Testis (tissue), 2 donors: ENCODE measurements at regions not wholly inside any gene's neighbourhood (a gene's known extent, or its start where the extent isn't known, plus 50 kb on each side); places are given as distances from the start of the nearest gene placed in this dataset.

Experiments used
- CTCF ChIP-seq, 3 experiments: fragments of 450-650 bp in 2 of 3; fragments of 200-600 bp in 1 of 3; sonication (generic) in 1 of 3; IDR thresholded peaks; one replicate each; pipeline ENCODE4 v1.5.1; 2016 to 2019; ENCODE audit warnings: antibody characterized with exemption in 3 of 3, mild to moderate bottlenecking in 2 of 3, moderate library complexity in 1 of 3
- POLR2A ChIP-seq: fragments of 450-650 bp; IDR thresholded peaks from one replicate; pipeline ENCODE4 v1.6.1; 2017; ENCODE audit warnings: antibody characterized with exemption, mild to moderate bottlenecking, moderate library complexity

DNA sequence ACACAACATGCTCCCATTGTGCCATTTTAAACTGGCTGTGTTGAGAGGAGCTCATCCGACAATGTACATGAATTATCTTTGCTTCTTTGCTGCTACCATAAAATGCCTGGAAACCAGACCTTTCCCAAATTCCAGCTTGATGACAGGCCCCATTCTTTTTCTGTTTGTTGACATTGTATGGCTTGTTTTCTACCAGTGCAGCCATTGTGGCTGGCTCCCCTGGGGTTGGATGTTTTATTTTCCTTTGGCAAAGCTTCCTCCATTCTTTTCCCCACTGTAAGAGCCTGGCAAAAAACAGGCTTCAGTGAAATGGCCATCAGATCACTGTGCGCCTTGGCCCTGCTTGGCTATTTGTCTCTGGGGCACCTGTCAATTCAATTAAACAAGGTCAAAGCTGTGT lies 532.5 kb downstream of the VRK1 start:
- no peak for TF ChIP-seq POLR2A
- no peak for TF ChIP-seq CTCF (IDR thresholded peaks at IDR 0.05)
